ENCODE measurements at regions not wholly inside any gene's neighbourhood (a gene's known extent, or its start where the extent isn't known, plus 50 kb on each side); places are given as distances from the start of the nearest gene placed in this dataset.
A peak's percentile ranks its signal among the peaks of the same experiment; 100 is the strongest.

DNA sequence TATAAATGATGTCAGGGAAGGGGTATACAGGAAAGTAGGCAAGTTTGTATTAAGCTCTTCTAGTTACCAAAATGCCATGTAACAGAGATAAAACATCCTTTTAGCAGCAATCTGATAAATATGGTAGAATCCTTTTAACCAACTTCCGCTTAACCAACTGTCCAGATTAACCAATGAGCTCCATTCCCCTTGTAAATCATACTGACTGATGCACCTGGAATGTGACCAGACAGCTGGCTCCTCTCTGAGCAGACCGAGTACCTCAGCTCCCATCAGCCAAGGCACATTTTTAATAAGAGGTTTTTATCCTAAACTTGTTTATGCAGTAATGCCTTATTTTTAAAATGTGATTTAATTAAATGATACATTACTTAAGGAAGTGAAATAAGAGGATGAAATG, 66.4 kb downstream of the KLF12 start:
- Histone ChIP-seq H3K36me3 (ENCODE audit: control insufficient read depth, insufficient read depth, low read length) (no peaks in the 10 kb centered on the region), H3K27ac (ENCODE audit: low read depth, low read length) (no peak overlapping the region), H3K4me1 (ENCODE audit: control insufficient read depth, insufficient read depth, low read length) (no peaks in the 10 kb centered on the region), H3K9me3 (ENCODE audit: control insufficient read depth, insufficient read depth, low read length) (no peaks in the 10 kb centered on the region), H3K27me3 (ENCODE audit: control insufficient read depth, insufficient read depth, low read length) (no peaks in the 10 kb centered on the region), H3K4me3 (ENCODE audit: low read depth, low read length) (no peak overlapping the region)
- 100% methylated on average over 1 of the region's 2 CpGs for WGBS (ENCODE audit: insufficient coverage)
- no peak for DNase-seq (ENCODE audit: low read depth in 4 of 6, low spot score in 6 of 6)

DNA sequence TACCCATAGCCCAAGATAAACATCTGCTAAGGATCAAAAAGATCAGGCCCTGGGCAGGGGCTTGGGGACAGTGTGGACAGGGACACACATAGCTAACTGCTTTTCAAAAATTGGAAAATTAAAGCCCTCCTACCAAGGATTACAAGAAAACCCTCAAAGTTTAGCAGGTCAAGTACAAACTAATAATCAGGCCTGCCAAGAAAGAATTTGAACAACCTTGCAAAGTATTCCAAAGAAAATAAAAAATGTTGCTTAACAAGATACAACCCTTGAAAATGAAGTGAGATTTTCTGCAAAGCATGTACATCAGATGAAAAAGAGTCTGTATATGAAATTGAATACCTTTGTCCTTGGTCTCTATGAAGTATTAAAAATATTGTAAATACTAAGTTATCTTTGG, 67.3 kb downstream of the KLF12 start:
- Histone ChIP-seq H3K36me3 (ENCODE audit: control insufficient read depth, insufficient read depth, low read length) (no peaks in the 10 kb centered on the region), H3K4me1 (ENCODE audit: control insufficient read depth, insufficient read depth, low read length) (no peaks in the 10 kb centered on the region), H3K4me3 (ENCODE audit: low read depth, low read length) (no peak overlapping the region), H3K9me3 (ENCODE audit: control insufficient read depth, insufficient read depth, low read length) (no peaks in the 10 kb centered on the region), H3K27me3 (ENCODE audit: control insufficient read depth, insufficient read depth, low read length) (no peaks in the 10 kb centered on the region), H3K27ac (ENCODE audit: low read depth, low read length) (no peak overlapping the region)
- peak in 1 of 6 donors; percentile 45 for DNase-seq (ENCODE audit: low read depth in 4 of 6, low spot score in 6 of 6)

DNA sequence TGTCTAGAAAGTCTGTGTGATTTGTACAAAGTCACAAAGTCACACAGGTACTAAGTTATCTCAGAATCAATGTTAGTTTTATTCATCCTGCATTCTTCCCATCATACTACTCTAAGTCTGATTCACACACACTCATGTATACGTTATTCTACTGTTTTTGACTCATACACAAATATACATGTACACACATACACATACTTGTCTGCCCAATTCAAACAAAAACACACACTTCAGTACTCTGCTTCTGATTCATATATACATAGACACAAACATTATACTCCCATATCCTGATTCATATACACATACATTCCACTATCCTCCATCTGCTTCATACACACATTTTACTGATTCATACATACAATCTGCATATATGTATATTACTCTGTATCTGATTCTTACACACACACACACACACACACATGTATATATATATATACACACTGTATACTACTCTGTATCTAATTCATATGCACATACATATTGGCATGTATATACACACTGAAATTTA, 69.3 kb downstream of the KLF12 start:
- Histone ChIP-seq H3K27me3 (ENCODE audit: control insufficient read depth, insufficient read depth, low read length) (no peaks in the 10 kb centered on the region), H3K4me3 (ENCODE audit: low read depth, low read length) (no peak overlapping the region), H3K27ac (ENCODE audit: low read depth, low read length) (no peak overlapping the region), H3K4me1 (ENCODE audit: control insufficient read depth, insufficient read depth, low read length) (no peaks in the 10 kb centered on the region), H3K9me3 (ENCODE audit: control insufficient read depth, insufficient read depth, low read length) (no peaks in the 10 kb centered on the region), H3K36me3 (ENCODE audit: control insufficient read depth, insufficient read depth, low read length) (no peaks in the 10 kb centered on the region)
- DNase-seq (ENCODE audit: low read depth in 4 of 6, low spot score in 6 of 6), result no peak
- 83% methylated on average over 1 of the region's 1 CpG for WGBS (ENCODE audit: insufficient coverage)

DNA sequence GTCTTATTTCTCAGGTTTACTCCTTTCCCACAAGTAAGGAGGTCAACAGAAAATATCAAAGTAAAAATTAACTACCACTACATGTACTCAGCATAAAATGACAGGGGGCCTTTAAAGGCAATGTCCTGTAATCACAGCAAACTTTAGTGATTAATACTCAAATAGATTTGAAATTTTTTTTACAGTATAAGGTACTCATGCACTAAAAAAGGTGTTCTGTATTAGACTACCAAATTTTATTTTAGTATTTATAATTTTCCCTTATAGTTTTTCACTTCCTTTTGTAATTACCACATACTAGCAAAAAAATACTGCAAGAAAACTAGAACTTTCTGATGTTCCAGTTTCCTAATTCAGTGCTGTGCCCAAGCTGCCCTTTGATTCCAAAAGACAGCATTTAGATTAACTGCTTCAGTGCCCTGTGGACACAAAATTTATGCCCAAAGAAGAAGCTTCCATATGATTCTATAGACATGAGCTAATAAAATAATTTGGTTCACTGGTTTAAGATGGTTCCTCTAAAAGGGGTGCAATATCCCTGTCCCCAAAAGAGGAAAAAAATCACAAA, 70.6 kb downstream of the KLF12 start:
- Histone ChIP-seq H3K4me1 (ENCODE audit: control insufficient read depth, insufficient read depth, low read length) (no peaks in the 10 kb centered on the region), H3K27me3 (ENCODE audit: control insufficient read depth, insufficient read depth, low read length) (no peaks in the 10 kb centered on the region), H3K4me3 (ENCODE audit: low read depth, low read length) (no peak overlapping the region), H3K36me3 (ENCODE audit: control insufficient read depth, insufficient read depth, low read length) (no peaks in the 10 kb centered on the region), H3K27ac (ENCODE audit: low read depth, low read length) (peak overlapping the region; percentile 21), H3K9me3 (ENCODE audit: control insufficient read depth, insufficient read depth, low read length) (no peaks in the 10 kb centered on the region)
- DNase-seq (ENCODE audit: low read depth in 4 of 6, low spot score in 6 of 6), result no peak

DNA sequence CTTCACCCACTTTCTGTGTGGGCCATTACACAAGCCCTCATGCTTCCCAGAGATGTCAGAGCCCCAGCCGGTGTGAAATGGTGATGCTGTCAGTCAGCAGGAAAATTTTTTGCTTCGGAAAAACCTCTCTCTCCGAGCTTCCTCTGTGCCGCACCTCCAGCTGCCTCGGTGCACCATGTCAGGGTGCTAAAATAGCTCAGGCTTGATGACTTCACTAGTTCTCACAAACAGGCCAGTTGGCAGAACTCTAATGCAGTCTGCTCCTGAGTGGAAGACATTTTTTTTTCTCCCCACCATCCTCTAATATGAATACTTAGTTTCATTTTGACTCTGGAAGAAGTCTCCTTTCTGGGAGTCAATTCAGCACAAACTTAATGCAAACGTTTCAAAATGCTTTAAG, 71.3 kb downstream of the KLF12 start:
- peak in 1 of 6 donors; percentile 58 for DNase-seq (ENCODE audit: low read depth in 4 of 6, low spot score in 6 of 6)
- 37% methylated on average over 5 of the region's 6 CpGs for WGBS (ENCODE audit: insufficient coverage)
- no peak overlapping the region for H3K4me3 ChIP-seq (ENCODE audit: low read depth, low read length)

DNA sequence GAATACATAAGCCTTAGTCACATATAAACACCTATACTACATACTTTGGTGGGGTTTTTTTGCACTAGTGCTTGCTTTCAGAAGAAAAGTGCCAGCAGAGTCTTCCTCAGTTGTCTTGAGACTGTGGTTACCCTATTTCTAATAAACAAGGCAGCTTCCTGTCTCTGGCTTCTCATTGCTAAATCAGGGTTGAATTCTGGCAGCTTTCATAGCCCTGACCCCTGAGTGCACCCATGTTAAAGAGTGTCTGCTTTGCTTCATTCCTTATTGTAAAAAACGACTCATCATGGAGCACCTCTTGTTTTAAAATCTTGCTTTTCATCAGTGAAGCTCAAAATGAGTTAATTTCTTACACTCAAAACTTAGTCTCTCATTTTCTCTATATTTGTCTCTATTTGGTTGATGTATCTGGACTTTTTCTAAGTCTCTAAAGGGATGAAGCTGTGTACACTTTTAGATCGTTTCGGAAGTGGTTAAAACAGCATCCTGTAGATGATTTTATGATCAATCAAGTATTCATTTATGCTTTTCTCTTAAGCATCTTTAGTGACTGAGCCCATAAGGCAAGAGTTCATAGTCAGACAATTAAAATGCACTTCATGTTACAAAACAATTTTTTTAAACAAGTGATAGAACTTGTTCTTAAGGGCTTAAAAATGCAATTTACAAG, 72.1 kb downstream of the KLF12 start:
- H3K27ac ChIP-seq (ENCODE audit: low read depth, low read length), result peak overlapping the region; percentile 69
- WGBS (ENCODE audit: insufficient coverage), result no CpG with 5 or more reads among the region's 3 CpGs
- no peak overlapping the region for H3K4me3 ChIP-seq (ENCODE audit: low read depth, low read length)
- DNase-seq (ENCODE audit: low read depth in 4 of 6, low spot score in 6 of 6), result peak in 1 of 6 donors; percentile 12
- H3K27me3 ChIP-seq (ENCODE audit: control insufficient read depth, insufficient read depth, low read length), result no peaks in the 10 kb centered on the region
- no peaks in the 10 kb centered on the region for H3K4me1 ChIP-seq (ENCODE audit: control insufficient read depth, insufficient read depth, low read length)
- no peaks in the 10 kb centered on the region for H3K36me3 ChIP-seq (ENCODE audit: control insufficient read depth, insufficient read depth, low read length)
- no peaks in the 10 kb centered on the region for H3K9me3 ChIP-seq (ENCODE audit: control insufficient read depth, insufficient read depth, low read length)

More for the DNA sequence above, 71.3 kb downstream of the KLF12 start:
- H3K4me1 ChIP-seq (ENCODE audit: control insufficient read depth, insufficient read depth, low read length), result no peaks in the 10 kb centered on the region
- peak overlapping the region; percentile 69 for H3K27ac ChIP-seq (ENCODE audit: low read depth, low read length)
- no peaks in the 10 kb centered on the region for H3K36me3 ChIP-seq (ENCODE audit: control insufficient read depth, insufficient read depth, low read length)
- no peaks in the 10 kb centered on the region for H3K27me3 ChIP-seq (ENCODE audit: control insufficient read depth, insufficient read depth, low read length)
- no peaks in the 10 kb centered on the region for H3K9me3 ChIP-seq (ENCODE audit: control insufficient read depth, insufficient read depth, low read length)

DNA sequence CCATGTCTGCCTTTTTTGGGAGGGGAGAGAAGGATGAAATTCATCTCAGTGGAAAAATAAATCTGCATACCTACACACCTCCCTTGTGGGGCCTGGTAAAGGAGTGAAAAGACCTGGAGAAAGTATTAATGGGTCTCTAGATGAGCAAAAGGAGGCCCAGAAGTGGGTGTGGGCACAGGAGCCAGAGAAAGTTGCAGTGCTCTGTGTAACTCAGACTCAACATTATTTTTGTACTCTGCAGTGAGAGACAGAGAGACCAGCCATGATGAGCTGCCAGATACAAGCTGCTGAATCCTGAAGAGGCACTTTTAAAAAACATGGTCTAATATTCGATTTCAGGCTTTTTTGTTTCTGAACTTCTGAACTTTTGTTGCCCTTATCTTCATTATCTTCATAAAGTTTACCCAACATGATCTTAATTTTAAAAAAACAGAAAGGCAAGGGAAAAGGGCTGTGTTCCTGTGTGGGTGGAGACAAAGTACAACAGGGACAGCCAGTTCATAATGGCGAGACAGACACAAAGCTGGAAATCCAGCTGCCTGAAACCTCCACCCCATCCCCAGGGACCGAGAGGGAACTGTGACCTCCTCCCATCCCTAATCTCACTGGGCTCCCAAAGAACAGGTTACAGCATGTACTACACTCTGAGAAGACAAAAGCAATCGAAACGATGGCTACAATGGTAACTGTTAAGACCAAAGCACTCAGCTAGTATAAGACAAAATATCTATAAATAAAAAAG, 77.2 kb downstream of the KLF12 start:
- no peaks in the 10 kb centered on the region for H3K4me1 ChIP-seq (ENCODE audit: control insufficient read depth, insufficient read depth, low read length)
- no peak for DNase-seq (ENCODE audit: low read depth in 4 of 6, low spot score in 6 of 6)
- no peaks in the 10 kb centered on the region for H3K36me3 ChIP-seq (ENCODE audit: control insufficient read depth, insufficient read depth, low read length)
- WGBS (ENCODE audit: insufficient coverage), result 37% methylated on average over 2 of the region's 5 CpGs
- H3K4me3 ChIP-seq (ENCODE audit: low read depth, low read length), result no peak overlapping the region
- no peaks in the 10 kb centered on the region for H3K27me3 ChIP-seq (ENCODE audit: control insufficient read depth, insufficient read depth, low read length)
- H3K27ac ChIP-seq (ENCODE audit: low read depth, low read length), result no peak overlapping the region
- H3K9me3 ChIP-seq (ENCODE audit: control insufficient read depth, insufficient read depth, low read length), result no peaks in the 10 kb centered on the region

DNA sequence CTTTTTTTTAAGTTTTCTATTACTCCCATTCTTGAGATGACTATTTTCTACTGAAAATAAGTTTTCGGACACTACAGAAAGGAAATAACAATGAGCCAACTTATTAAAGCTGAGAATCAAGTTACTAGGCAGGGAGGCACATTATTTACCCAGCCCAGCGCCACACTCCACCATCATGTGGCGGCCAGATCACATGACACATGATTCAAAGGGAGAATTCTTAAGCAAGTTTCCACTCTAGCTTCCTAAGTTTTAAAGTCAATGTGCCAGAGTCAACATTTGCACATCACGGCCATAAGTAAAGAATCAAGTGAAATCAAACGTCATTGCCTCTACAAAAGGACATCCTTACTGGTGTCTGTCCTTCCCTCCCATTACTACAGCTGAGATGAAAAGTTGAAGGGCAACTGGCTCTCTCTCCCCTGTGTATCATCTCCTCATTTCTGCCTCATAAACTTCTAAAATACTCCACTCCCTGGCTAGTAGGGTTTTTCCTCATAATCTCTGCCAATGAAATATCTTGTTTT, 81.7 kb downstream of the KLF12 start:
- Histone ChIP-seq H3K4me3 (ENCODE audit: low read depth, low read length) (no peak overlapping the region), H3K9me3 (ENCODE audit: control insufficient read depth, insufficient read depth, low read length) (no peaks in the 10 kb centered on the region), H3K27ac (ENCODE audit: low read depth, low read length) (no peak overlapping the region), H3K4me1 (ENCODE audit: control insufficient read depth, insufficient read depth, low read length) (no peaks in the 10 kb centered on the region), H3K36me3 (ENCODE audit: control insufficient read depth, insufficient read depth, low read length) (no peaks in the 10 kb centered on the region), H3K27me3 (ENCODE audit: control insufficient read depth, insufficient read depth, low read length) (no peaks in the 10 kb centered on the region)
- 93% methylated on average over 4 of the region's 5 CpGs for WGBS (ENCODE audit: insufficient coverage)
- no peak for DNase-seq (ENCODE audit: low read depth in 4 of 6, low spot score in 6 of 6)

DNA sequence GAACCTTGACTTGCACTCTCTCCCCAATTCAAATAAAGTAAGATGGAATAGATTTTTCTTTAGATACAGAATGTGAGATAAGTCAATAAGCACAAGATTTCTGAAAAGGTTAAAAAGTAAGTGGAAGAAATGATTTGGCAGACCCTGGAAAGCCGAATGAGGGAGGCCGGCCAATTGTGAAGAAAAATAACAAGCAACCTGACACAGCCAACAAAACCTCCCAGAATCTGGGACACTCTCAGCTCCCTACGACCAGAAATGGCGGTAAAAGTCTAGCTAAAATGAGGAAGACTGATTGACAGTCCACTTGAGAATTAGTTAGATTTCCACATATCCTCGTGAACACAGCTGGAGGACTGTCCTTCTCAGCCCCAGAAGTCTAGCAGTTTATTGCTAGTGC, 85.4 kb downstream of the KLF12 start:
- Histone ChIP-seq H3K27me3 (ENCODE audit: control insufficient read depth, insufficient read depth, low read length) (no peaks in the 10 kb centered on the region), H3K9me3 (ENCODE audit: control insufficient read depth, insufficient read depth, low read length) (no peaks in the 10 kb centered on the region), H3K4me3 (ENCODE audit: low read depth, low read length) (no peak overlapping the region), H3K27ac (ENCODE audit: low read depth, low read length) (no peak overlapping the region), H3K4me1 (ENCODE audit: control insufficient read depth, insufficient read depth, low read length) (no peaks in the 10 kb centered on the region), H3K36me3 (ENCODE audit: control insufficient read depth, insufficient read depth, low read length) (no peaks in the 10 kb centered on the region)
- WGBS (ENCODE audit: insufficient coverage), result no CpG with 5 or more reads among the region's 5 CpGs
- peak in 1 of 6 donors; percentile 8 for DNase-seq (ENCODE audit: low read depth in 4 of 6, low spot score in 6 of 6)

All from spinal cord (tissue), 9 donors.